ENCODE measurements at regions not wholly inside any gene's neighbourhood (a gene's known extent, or its start where the extent isn't known, plus 50 kb on each side); places are given as distances from the start of the nearest gene placed in this dataset.
A peak's percentile ranks its signal among the peaks of the same experiment; 100 is the strongest.

GRCh38 chr2:64400733-64401528 is 53.0 kb upstream of the LGALSL start:
- Mint-ChIP-seq H3K9me3 (ENCODE audit: unreplicated experiment) (no peaks in the 10 kb centered on the region), H3K27ac (ENCODE audit: unreplicated experiment) (peak overlapping the region; percentile 54), H3K4me1 (ENCODE audit: low read depth, unreplicated experiment) (peaks cover 42% of the 10 kb centered on the region), H3K4me3 (ENCODE audit: unreplicated experiment) (peak overlapping the region; percentile 23), H3K36me3 (ENCODE audit: insufficient read depth, unreplicated experiment) (no peaks in the 10 kb centered on the region), H3K27me3 (ENCODE audit: insufficient read depth, unreplicated experiment) (no peaks in the 10 kb centered on the region)
- Histone ChIP-seq H3K4me3 (ENCODE audit: low read depth, low read length) (0 out of 2 replicates have a peak overlapping the region, but pooled peaks have one; percentile 3), H3K4me1 (peaks cover 54% of the 10 kb centered on the region), H3K9me3 (no peaks in the 10 kb centered on the region), H3K36me3 (ENCODE audit: control insufficient read depth, insufficient read depth, low read length) (no peaks in the 10 kb centered on the region), H3K27me3 (replicated peaks; ENCODE audit: control insufficient read depth, insufficient read depth, low read length) (no peaks in the 10 kb centered on the region)
- TF ChIP-seq CTCF (IDR thresholded peaks at IDR 0.05; ENCODE audit: insufficient read depth in 1 of 2, low read depth in 1 of 2, low read length in 1 of 2, severe bottlenecking in 1 of 2, unreplicated experiment in 1 of 2), result no peak
- POLR2A ChIA-PET, result no interaction called here
- no peak for DNase-seq
- CTCF ChIA-PET, result interaction anchor here (0.6 to 1.0 kb wide), 6 partner anchors 48 to 401 kb away, joined by 3 to 4 read pairs (median 3); no protein-coding TSS in a partner anchor
- BruUV-seq (replicated peaks), result no TSS peak
- intact Hi-C loops (cut with micrococcal nuclease; ENCODE audit: unreplicated experiment), result loop anchor here (5.0 kb wide), 1 partner anchor 39 kb away; no protein-coding TSS in a partner anchor

GRCh38 chr2:64401529-64401880 is 52.5 kb upstream of the LGALSL start:
- no peaks in the 10 kb centered on the region for H3K9me3 ChIP-seq
- H3K27me3 ChIP-seq (replicated peaks; ENCODE audit: control insufficient read depth, insufficient read depth, low read length), result no peaks in the 10 kb centered on the region
- Mint-ChIP-seq H3K4me1 (ENCODE audit: low read depth, unreplicated experiment) (peaks cover 48% of the 10 kb centered on the region), H3K9me3 (ENCODE audit: unreplicated experiment) (no peaks in the 10 kb centered on the region), H3K4me3 (ENCODE audit: unreplicated experiment) (peak overlapping the region; percentile 23), H3K27ac (ENCODE audit: unreplicated experiment) (peak overlapping the region; percentile 54), H3K36me3 (ENCODE audit: insufficient read depth, unreplicated experiment) (no peaks in the 10 kb centered on the region), H3K27me3 (ENCODE audit: insufficient read depth, unreplicated experiment) (no peaks in the 10 kb centered on the region)
- no TSS peak for BruUV-seq (replicated peaks)
- no peaks in the 10 kb centered on the region for H3K36me3 ChIP-seq (ENCODE audit: control insufficient read depth, insufficient read depth, low read length)
- TF ChIP-seq CTCF (IDR thresholded peaks at IDR 0.05; ENCODE audit: insufficient read depth in 1 of 2, low read depth in 1 of 2, low read length in 1 of 2, severe bottlenecking in 1 of 2, unreplicated experiment in 1 of 2), result no peak
- 0 out of 2 replicates have a peak overlapping the region, but pooled peaks have one; percentile 3 for H3K4me3 ChIP-seq (ENCODE audit: low read depth, low read length)
- intact Hi-C loops (cut with micrococcal nuclease; ENCODE audit: unreplicated experiment), result loop anchor here (5.0 kb wide), 1 partner anchor 39 kb away; no protein-coding TSS in a partner anchor
- ChIA-PET POLR2A (no interaction called here), CTCF (interaction anchor here (0.6 to 1.0 kb wide), 5 partner anchors 49 to 400 kb away, joined by 3 to 4 read pairs (median 3); no protein-coding TSS in a partner anchor)
- H3K4me1 ChIP-seq, result peaks cover 59% of the 10 kb centered on the region
- DNase-seq, result peak in 1 of 2 experiments; percentile 39

GRCh38 chr2:64402876-64403275 is 51.1 kb upstream of the LGALSL start:
- H3K4me1 ChIP-seq, result peaks cover 63% of the 10 kb centered on the region
- no peaks in the 10 kb centered on the region for H3K36me3 Mint-ChIP-seq (ENCODE audit: insufficient read depth, unreplicated experiment)
- ChIA-PET CTCF (no interaction called here), POLR2A (no interaction called here)
- H3K4me3 ChIP-seq (ENCODE audit: low read depth, low read length), result no peak overlapping the region
- H3K27me3 ChIP-seq (replicated peaks; ENCODE audit: control insufficient read depth, insufficient read depth, low read length), result no peaks in the 10 kb centered on the region
- no TSS peak for BruUV-seq (replicated peaks)
- no peaks in the 10 kb centered on the region for H3K9me3 Mint-ChIP-seq (ENCODE audit: unreplicated experiment)
- intact Hi-C loops (cut with micrococcal nuclease; ENCODE audit: unreplicated experiment), result loop anchor here (1.0 to 5.0 kb wide), 2 partner anchors 9 to 41 kb away; no protein-coding TSS in a partner anchor
- no peaks in the 10 kb centered on the region for H3K27me3 Mint-ChIP-seq (ENCODE audit: insufficient read depth, unreplicated experiment)
- no peak for TF ChIP-seq CTCF (IDR thresholded peaks at IDR 0.05; ENCODE audit: insufficient read depth in 1 of 2, low read depth in 1 of 2, low read length in 1 of 2, severe bottlenecking in 1 of 2, unreplicated experiment in 1 of 2)
- no peak overlapping the region for H3K4me3 Mint-ChIP-seq (ENCODE audit: unreplicated experiment)
- no peaks in the 10 kb centered on the region for H3K36me3 ChIP-seq (ENCODE audit: control insufficient read depth, insufficient read depth, low read length)
- H3K4me1 Mint-ChIP-seq (ENCODE audit: low read depth, unreplicated experiment), result peaks cover 49% of the 10 kb centered on the region
- DNase-seq, result no peak
- no peak overlapping the region for H3K27ac Mint-ChIP-seq (ENCODE audit: unreplicated experiment)
- H3K9me3 ChIP-seq, result no peaks in the 10 kb centered on the region

All from Caco-2 (cell line).